GM18508 (cell line): ENCODE measurements at regions not wholly inside any gene's neighbourhood (a gene's known extent, or its start where the extent isn't known, plus 50 kb on each side); places are given as distances from the start of the nearest gene placed in this dataset.

Source experiments
- ATAC-seq: cut with Tn5 transposase; IDR thresholded peaks from one replicate; pipeline ENCODE4 v1.9.1; 2021; ENCODE audit warnings: moderate number of reproducible peaks; ENCODE audit not compliant: insufficient read depth, unreplicated experiment

DNA sequence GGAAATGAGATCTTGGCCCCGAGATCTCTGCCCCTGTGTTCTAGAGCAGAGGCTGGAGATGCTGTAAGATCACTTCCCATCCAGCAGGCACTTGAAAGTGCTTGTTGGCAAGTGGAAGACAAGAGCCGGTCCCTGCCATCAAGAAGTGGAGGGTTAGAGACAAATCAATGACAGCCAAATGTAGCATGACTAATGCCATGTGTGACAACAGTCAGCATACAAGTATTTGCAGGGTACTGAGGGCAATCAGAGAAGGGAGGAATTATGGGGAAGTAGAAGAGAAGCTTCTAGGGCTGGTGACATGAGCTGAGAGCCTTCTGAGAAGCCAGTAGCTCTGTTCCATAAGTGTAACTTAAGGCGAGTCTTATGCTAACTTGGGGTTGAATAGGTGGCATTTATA lies 58.6 kb downstream of the TMEM17 start:
- no peak for ATAC-seq

DNA sequence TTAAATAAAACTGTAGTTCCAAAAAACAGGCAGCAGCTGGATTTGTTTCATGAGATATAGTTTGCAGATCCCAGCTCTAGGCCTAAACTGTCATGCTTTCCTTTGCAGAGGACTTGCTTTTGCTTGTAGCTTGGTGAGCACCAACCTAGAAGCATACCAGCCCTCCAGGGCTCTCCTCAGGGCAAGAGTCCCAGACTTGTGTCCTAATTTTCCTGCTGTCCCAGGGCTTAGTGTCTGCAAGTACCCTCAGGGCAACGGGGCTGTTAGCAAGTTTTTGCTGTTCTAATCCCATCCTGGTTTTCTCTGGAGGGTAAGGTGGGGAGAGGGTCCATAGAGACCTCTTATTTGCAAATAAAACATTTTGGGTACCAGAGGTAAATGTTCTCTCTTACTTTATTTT lies 59.5 kb downstream of the TMEM17 start:
- ATAC-seq, result no peak

GRCh38 chr2:62443886-62444285 lies 62.1 kb downstream of the TMEM17 start:
- ATAC-seq, result no peak

DNA sequence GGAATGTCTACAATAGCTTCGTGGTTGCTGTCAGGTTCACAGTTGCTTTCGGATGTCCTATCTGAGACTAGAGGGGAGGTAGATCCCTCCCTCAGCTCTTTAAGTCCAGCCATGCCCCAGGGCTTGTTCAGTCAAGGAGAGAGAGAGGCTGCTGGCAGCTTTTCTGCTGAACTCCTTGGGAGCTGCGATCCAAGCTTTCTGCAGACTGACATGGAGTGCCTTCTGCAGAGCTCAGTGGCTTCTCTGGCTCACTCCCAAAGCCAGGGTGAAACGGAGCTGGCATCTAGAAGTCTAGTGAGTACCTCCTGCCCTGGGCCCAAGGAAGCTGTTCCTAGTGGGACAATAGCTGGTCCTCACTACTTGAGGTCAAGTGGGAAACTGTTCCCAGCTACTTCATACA lies 62.5 kb downstream of the TMEM17 start:
- ATAC-seq, result no peak

DNA sequence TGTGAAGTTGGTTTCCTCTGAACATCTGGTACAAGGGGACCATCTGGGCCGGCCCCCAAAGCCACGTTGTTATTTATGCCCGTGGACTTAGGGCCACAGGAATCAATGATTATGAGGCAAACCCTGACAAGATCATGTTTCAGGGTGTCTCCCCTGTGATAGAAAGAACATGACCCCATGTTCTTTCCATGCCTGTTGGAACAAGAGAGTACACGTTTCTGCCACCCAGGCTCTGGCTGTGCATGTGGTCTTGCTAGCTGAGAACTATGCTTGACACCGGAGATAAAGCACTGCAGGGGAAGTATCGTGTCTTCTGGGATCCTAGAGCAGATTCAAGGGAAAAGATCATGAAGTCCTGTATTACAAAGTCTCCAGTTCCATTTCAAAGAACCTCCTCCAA lies 64.2 kb downstream of the TMEM17 start:
- no peak for ATAC-seq

- ATAC-seq, result no peak
Observed at GRCh38 chr2:62441421-62441820, 64.6 kb downstream of the TMEM17 start.

DNA sequence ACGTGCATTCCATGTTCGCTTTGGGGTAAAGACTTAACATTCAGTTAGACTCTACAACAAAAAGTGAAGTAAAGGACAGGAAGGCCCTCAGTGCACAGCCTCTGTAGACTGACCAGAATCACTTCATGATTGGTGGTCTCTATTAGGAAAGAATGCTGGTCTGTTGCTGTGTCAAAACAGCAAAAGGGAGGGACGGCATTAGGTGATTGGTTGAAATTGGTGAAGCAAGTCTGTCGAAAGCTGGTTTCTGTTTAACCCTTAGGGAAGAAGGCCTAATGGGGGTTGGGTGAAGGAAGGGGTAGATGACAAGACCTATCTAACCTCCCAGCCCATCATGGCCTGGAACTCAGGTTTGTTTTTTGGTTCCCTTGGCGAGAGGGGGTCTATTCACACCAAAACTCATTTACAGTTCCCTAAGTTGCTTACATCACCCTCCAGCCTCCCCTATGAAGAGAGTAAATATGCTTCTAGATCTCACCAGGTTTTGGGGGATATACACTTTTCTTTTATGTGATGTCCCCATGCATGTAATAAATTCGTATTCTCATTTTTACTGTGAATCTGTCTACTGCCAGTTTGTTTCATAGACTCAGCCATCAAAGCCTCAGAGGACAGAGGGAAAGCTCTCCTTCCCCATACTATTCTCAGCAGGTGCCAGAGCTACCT lies 65.6 kb downstream of the TMEM17 start:
- no peak for ATAC-seq

- no peak for ATAC-seq
Observed at GRCh38 chr2:62439425-62439824, 66.6 kb downstream of the TMEM17 start.

DNA sequence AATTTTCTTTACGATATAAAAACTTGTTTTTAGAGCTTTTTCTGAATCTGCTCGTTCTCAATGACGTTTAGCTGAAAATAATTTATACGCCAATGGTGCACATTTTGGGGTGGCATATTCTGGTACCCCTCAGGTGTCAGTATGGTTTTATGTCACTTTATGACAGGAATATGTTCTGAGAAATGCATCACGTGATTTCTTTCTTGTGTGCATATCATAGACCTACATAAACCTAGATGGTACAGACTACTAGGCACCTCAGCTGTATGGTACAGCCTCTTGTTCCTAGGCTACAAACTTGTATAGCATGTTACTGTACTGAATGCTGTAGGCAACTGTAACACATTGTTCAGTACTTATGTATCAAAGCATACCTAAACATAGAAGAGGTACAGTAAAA lies 68.2 kb downstream of the TMEM17 start:
- no peak for ATAC-seq

DNA sequence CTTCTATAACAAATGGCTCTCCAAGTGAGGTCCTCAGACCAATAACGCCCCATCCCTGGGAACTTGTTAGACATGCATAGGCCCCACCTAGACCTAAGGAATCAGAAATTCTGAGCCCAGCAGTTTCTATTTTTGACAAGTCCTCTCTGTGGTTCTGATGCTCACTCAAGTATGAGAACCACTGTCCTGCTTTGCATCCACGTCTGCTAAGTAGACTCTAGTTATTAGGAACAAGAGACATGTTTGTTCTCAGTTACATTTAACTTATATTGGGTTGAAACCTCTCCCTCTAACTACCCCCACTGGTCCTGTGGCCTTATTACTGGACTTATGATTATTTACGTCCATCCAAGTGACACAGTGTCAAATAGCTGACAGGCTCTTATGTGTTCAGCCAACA lies 70.3 kb downstream of the TMEM17 start:
- peak; percentile 57 for ATAC-seq

DNA sequence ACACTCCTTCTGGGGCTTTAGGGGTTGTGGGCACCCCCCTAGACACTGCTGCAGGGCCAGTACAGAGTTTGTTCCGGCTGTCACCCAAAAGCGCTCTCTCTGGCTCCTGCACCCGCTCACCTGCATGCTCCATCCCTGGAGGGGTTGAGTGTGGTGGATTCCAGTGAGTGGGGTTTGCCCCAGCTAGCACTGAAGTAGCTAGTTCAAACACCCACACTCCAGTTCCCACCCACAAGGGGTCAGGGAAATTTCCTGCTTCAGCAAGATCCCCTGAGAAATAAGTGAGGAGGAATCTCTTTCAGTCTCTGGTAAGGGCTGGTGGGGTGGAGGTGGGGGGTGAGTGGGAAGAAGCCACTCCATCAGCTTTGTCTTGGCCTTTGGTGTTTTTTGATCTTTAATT lies 73.6 kb downstream of the TMEM17 start:
- no peak for ATAC-seq

- ATAC-seq, result no peak
Observed at GRCh38 chr2:62431512-62431911, 74.5 kb downstream of the TMEM17 start.

- no peak for ATAC-seq
Observed at GRCh38 chr2:62430146-62430545, 75.8 kb downstream of the TMEM17 start.

GRCh38 chr2:62427146-62427545 lies 78.8 kb downstream of the TMEM17 start:
- ATAC-seq, result no peak

DNA sequence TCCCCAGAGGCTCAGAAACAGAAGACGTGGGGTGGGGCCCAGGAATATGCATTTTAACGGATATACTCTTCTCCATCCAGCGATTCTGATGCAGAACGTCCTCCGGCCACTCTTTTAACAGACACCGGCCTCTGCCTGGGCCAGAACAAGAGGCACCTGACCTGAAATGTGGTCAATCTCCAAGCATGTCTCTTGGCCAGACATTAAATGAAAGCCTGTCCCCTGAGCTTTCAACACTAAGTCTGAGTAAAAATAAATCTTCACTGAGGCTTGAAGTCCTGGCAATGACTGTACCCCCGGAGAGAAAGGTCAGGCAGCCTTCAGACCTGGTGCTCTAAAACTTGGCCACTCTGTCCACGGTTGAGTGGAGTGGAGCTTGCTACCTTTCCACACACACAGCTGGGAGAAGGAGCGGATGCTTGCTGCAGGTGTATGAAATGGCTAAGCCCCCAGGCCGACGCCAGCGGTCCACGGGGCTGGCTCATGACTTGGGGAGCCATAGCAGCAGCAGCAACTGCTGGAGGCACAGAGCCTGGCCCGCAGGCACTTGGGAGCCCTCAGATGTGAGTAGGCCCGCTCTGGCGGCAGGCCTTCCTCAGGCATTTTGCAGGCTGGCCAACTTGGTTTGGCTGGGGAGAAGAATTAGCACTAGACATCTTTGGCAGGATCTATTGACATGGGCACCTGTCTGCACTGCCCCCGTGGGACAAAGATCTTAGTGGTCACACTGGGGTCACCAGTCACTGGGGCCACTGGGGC lies 79.7 kb downstream of the TMEM17 start:
- no peak for ATAC-seq

GRCh38 chr2:62425684-62426083 lies 80.3 kb downstream of the TMEM17 start:
- no peak for ATAC-seq

GRCh38 chr2:62424899-62425298 lies 81.1 kb downstream of the TMEM17 start:
- ATAC-seq, result no peak

DNA sequence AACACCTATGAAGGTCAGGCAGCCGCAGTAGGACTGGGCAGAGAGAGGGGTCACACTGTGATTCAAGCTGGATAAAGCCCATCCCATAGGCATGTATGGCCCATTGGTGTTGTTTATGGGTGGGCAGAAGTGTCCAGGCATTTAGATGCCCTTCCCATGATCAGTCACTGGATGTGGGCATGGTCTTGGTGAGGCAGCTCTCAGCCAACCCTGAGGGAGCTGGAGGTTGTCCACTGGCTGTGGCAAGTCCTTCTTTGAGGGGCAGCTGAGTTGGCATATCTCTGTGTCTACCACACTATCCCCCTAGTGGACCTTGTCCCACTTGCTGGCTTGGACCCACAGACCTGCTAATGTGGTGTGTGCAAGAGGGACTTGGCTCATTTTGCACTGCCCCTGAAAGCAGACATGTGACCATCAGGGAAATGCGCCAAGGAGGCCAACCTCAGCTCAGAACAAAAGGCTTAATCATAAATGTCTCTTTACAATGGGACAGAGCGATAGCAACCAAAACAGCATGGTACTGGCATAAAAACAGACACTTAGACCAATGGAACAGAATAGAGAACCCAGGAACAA lies 82.0 kb downstream of the TMEM17 start:
- no peak for ATAC-seq

DNA sequence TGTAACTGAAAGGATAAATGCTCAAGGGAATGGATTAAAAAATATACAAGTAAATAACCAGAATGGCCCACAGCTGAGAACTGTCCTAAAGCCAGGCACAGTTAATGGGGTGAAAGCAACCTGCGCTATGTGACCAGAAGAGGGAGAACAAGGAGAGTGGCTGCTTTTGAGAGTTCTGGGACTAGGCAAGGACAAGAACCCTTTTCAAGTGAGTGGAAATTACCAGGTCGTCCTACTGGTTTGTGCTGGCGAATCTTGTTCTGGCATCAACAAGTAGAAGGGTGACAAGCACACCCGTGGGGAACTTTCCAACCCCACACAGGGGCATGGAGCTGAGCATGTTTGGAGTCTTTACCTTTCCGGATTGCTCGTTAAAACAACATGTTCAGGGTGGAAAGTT lies 82.8 kb downstream of the TMEM17 start:
- no peak for ATAC-seq

DNA sequence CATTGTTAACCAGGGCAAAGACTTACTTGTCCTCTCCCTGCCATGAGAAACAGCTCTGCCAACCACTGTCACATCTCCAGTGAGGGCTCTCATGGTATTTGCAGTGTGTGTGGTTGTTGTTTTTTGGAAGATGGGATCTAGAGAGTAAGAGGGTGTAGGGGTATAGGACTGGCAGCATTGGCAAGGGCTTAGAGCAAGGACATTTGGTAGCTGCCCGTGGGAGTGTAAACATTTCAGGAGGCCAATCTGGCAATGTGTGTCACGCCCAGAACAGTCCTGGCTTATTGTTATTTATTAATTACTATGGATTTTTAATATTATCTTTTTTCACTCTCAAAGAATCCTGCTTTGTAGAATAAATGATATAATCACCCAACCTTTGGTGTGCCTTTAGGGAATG lies 90.5 kb downstream of the TMEM17 start:
- ATAC-seq, result no peak

- ATAC-seq, result peak; percentile 48
Observed at GRCh38 chr2:62415019-62415431, 91.0 kb downstream of the TMEM17 start.
